Fibroblast of lung (primary cell): ENCODE measurements at regions not wholly inside any gene's neighbourhood (a gene's known extent, or its start where the extent isn't known, plus 50 kb on each side); places are given as distances from the start of the nearest gene placed in this dataset.

Source experiments
- CTCF ChIP-seq, 2 donors: IDR thresholded peaks in 1 of 2; conservative IDR thresholded peaks in 1 of 2; 1 replicate in 1 of 2; 2 replicates in 1 of 2; pipeline ENCODE4 v1.5.1; 2011 to 2012; ENCODE audit warnings: low read length in 2 of 2, control low read depth in 1 of 2, inconsistent platforms in 1 of 2, low read depth in 1 of 2, mild to moderate bottlenecking in 1 of 2
- EZH2 ChIP-seq: IDR thresholded peaks from 2 replicates; pipeline ENCODE4 v1.5.1; 2012; ENCODE audit warnings: low read length, control low read depth, mild to moderate bottlenecking; ENCODE audit errors: missing control alignments

GRCh38 chr6:125380474-125380873 is 78.7 kb upstream of the HDDC2 start:
- TF ChIP-seq CTCF (conservative IDR thresholded peaks at IDR 0.05 in 1 of 2, IDR thresholded peaks at IDR 0.05 in 1 of 2; ENCODE audit: low read depth in 1 of 2, low read length in 2 of 2) (no peak), EZH2 (no peak)
